ENCODE measurements at regions not wholly inside any gene's neighbourhood (a gene's known extent, or its start where the extent isn't known, plus 50 kb on each side); places are given as distances from the start of the nearest gene placed in this dataset.

GRCh38 chr13:100825557-100825956, 151.0 kb upstream of the TMTC4 start:
- TF ChIP-seq CTCF (IDR thresholded peaks at IDR 0.05): no peak
- no peak for TF ChIP-seq POLR2A (IDR thresholded peaks at IDR 0.05)

All from vagina (tissue), 2 donors.